ENCODE measurements at regions not wholly inside any gene's neighbourhood (a gene's known extent, or its start where the extent isn't known, plus 50 kb on each side); places are given as distances from the start of the nearest gene placed in this dataset.

GRCh38 chr1:82700476-82700875 lies 899.7 kb downstream of the ADGRL2 start:
- DNase-seq (ENCODE audit: low read depth in 6 of 9, low spot score in 9 of 9), result no peak
- Histone ChIP-seq H3K27me3 (ENCODE audit: control insufficient read depth in 2 of 2, insufficient read depth in 1 of 2, low read length in 1 of 2) (no peaks in the 10 kb centered on the region), H3K36me3 (ENCODE audit: control insufficient read depth in 2 of 2, insufficient read depth in 2 of 2, low read length in 1 of 2) (no peaks in the 10 kb centered on the region), H3K4me1 (ENCODE audit: control insufficient read depth in 2 of 2, insufficient read depth in 2 of 2, low read length in 2 of 2) (no peaks in the 10 kb centered on the region), H3K4me3 (ENCODE audit: low read length in 2 of 2) (no peak overlapping the region), H3K27ac (ENCODE audit: low read depth in 1 of 2, low read length in 1 of 2) (no peak overlapping the region), H3K9me3 (ENCODE audit: control insufficient read depth in 2 of 2, insufficient read depth in 1 of 2, low read length in 1 of 2) (no peaks in the 10 kb centered on the region)
- 94% methylated on average over 5 of the region's 5 CpGs for WGBS

- no peaks in the 10 kb centered on the region for H3K9me3 ChIP-seq (ENCODE audit: control insufficient read depth in 2 of 2, insufficient read depth in 1 of 2, low read length in 1 of 2)
- DNase-seq (ENCODE audit: low read depth in 6 of 9, low spot score in 9 of 9), result peak in 1 of 9 donors; percentile 13
- H3K4me1 ChIP-seq (ENCODE audit: control insufficient read depth in 2 of 2, insufficient read depth in 2 of 2, low read length in 2 of 2), result no peaks in the 10 kb centered on the region
- H3K27me3 ChIP-seq (ENCODE audit: control insufficient read depth in 2 of 2, insufficient read depth in 1 of 2, low read length in 1 of 2), result no peaks in the 10 kb centered on the region
- H3K36me3 ChIP-seq (ENCODE audit: control insufficient read depth in 2 of 2, insufficient read depth in 2 of 2, low read length in 1 of 2), result no peaks in the 10 kb centered on the region
- 62% methylated on average over 8 of the region's 8 CpGs for WGBS
- H3K27ac ChIP-seq (ENCODE audit: low read depth in 1 of 2, low read length in 1 of 2), result no peak overlapping the region
- no peak overlapping the region for H3K4me3 ChIP-seq (ENCODE audit: low read length in 2 of 2)
Measured at GRCh38 chr1:82697965-82698364, 897.2 kb downstream of the ADGRL2 start.

DNA sequence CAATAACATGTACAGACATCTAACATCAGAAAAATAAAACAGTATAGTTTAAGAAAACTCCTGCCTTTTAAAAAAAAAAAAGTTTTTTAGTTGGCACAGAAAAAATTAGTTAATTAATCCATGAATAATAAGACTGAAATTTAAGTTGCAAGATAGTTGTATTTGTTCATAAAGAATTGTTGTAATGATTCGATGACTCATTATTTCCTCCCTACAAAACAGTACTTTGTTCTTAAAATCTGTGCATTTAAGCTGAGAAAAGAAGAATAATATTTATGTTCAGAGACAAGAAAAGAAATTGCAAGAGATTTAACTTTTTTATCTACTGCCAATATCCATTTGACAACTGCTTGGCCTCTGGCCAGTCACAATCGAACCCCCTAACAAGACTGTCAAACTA lies 894.7 kb downstream of the ADGRL2 start:
- 74% methylated on average over 2 of the region's 2 CpGs for WGBS
- H3K4me1 ChIP-seq (ENCODE audit: control insufficient read depth in 2 of 2, insufficient read depth in 2 of 2, low read length in 2 of 2), result no peaks in the 10 kb centered on the region

GRCh38 chr1:82690411-82690810 lies 889.7 kb downstream of the ADGRL2 start:
- 96% methylated on average over 1 of the region's 1 CpG for WGBS
- H3K4me1 ChIP-seq (ENCODE audit: control insufficient read depth in 2 of 2, insufficient read depth in 2 of 2, low read length in 2 of 2), result no peaks in the 10 kb centered on the region
- H3K4me3 ChIP-seq (ENCODE audit: low read length in 2 of 2), result no peak overlapping the region
- no peaks in the 10 kb centered on the region for H3K27me3 ChIP-seq (ENCODE audit: control insufficient read depth in 2 of 2, insufficient read depth in 1 of 2, low read length in 1 of 2)
- H3K36me3 ChIP-seq (ENCODE audit: control insufficient read depth in 2 of 2, insufficient read depth in 2 of 2, low read length in 1 of 2), result no peaks in the 10 kb centered on the region
- peaks cover 0 to 11% of the 10 kb centered on the region in 2 donors for H3K9me3 ChIP-seq (ENCODE audit: control insufficient read depth in 2 of 2, insufficient read depth in 1 of 2, low read length in 1 of 2)
- DNase-seq (ENCODE audit: low read depth in 6 of 9, low spot score in 9 of 9), result no peak
- H3K27ac ChIP-seq (ENCODE audit: low read depth in 1 of 2, low read length in 1 of 2), result no peak overlapping the region

More for the DNA sequence above, 894.7 kb downstream of the ADGRL2 start:
- H3K27me3 ChIP-seq (ENCODE audit: control insufficient read depth in 2 of 2, insufficient read depth in 1 of 2, low read length in 1 of 2), result no peaks in the 10 kb centered on the region
- no peaks in the 10 kb centered on the region for H3K9me3 ChIP-seq (ENCODE audit: control insufficient read depth in 2 of 2, insufficient read depth in 1 of 2, low read length in 1 of 2)
- no peak overlapping the region for H3K4me3 ChIP-seq (ENCODE audit: low read length in 2 of 2)
- H3K36me3 ChIP-seq (ENCODE audit: control insufficient read depth in 2 of 2, insufficient read depth in 2 of 2, low read length in 1 of 2), result no peaks in the 10 kb centered on the region
- no peak overlapping the region for H3K27ac ChIP-seq (ENCODE audit: low read depth in 1 of 2, low read length in 1 of 2)
- DNase-seq (ENCODE audit: low read depth in 6 of 9, low spot score in 9 of 9), result no peak

DNA sequence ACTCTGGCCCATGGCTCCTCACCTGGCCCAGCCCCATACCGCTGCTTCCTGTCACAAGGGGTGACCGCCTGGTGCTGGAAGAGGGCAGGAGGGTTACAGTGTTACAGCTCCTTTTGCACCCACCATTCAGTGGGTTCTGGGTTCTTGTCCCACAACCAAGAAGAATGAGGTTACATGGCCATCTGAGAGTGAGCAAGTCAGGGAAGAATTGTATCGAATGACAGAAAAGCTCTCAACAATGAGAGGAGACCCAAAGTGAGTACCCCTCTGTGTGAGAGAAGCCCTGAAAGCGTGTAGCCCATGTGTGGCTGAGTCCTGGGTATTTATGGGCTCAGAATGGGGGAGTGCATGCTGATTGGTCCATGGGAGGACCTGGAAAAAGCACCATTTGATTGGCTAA lies 888.5 kb downstream of the ADGRL2 start:
- Histone ChIP-seq H3K4me1 (ENCODE audit: control insufficient read depth in 2 of 2, insufficient read depth in 2 of 2, low read length in 2 of 2) (no peaks in the 10 kb centered on the region), H3K4me3 (ENCODE audit: low read length in 2 of 2) (no peak overlapping the region), H3K9me3 (ENCODE audit: control insufficient read depth in 2 of 2, insufficient read depth in 1 of 2, low read length in 1 of 2) (peaks cover 0 to 11% of the 10 kb centered on the region in 2 donors), H3K27me3 (ENCODE audit: control insufficient read depth in 2 of 2, insufficient read depth in 1 of 2, low read length in 1 of 2) (no peaks in the 10 kb centered on the region), H3K36me3 (ENCODE audit: control insufficient read depth in 2 of 2, insufficient read depth in 2 of 2, low read length in 1 of 2) (no peaks in the 10 kb centered on the region), H3K27ac (ENCODE audit: low read depth in 1 of 2, low read length in 1 of 2) (no peak overlapping the region)
- 84% methylated on average over 4 of the region's 4 CpGs for whole genome bisulfite sequencing
- no peak for DNase-seq (ENCODE audit: low read depth in 6 of 9, low spot score in 9 of 9)

GRCh38 chr1:82686774-82687173 lies 886.0 kb downstream of the ADGRL2 start:
- H3K27me3 ChIP-seq (ENCODE audit: control insufficient read depth in 2 of 2, insufficient read depth in 1 of 2, low read length in 1 of 2), result no peaks in the 10 kb centered on the region
- no peak for DNase-seq (ENCODE audit: low read depth in 6 of 9, low spot score in 9 of 9)
- H3K9me3 ChIP-seq (ENCODE audit: control insufficient read depth in 2 of 2, insufficient read depth in 1 of 2, low read length in 1 of 2), result peaks cover 0 to 11% of the 10 kb centered on the region in 2 donors
- H3K4me1 ChIP-seq (ENCODE audit: control insufficient read depth in 2 of 2, insufficient read depth in 2 of 2, low read length in 2 of 2), result no peaks in the 10 kb centered on the region
- H3K27ac ChIP-seq (ENCODE audit: low read depth in 1 of 2, low read length in 1 of 2), result no peak overlapping the region
- no peak overlapping the region for H3K4me3 ChIP-seq (ENCODE audit: low read length in 2 of 2)
- no peaks in the 10 kb centered on the region for H3K36me3 ChIP-seq (ENCODE audit: control insufficient read depth in 2 of 2, insufficient read depth in 2 of 2, low read length in 1 of 2)

- no peak for DNase-seq (ENCODE audit: low read depth in 6 of 9, low spot score in 9 of 9)
- Histone ChIP-seq H3K36me3 (ENCODE audit: control insufficient read depth in 2 of 2, insufficient read depth in 2 of 2, low read length in 1 of 2) (no peaks in the 10 kb centered on the region), H3K4me3 (ENCODE audit: low read length in 2 of 2) (no peak overlapping the region), H3K4me1 (ENCODE audit: control insufficient read depth in 2 of 2, insufficient read depth in 2 of 2, low read length in 2 of 2) (no peaks in the 10 kb centered on the region), H3K27ac (ENCODE audit: low read depth in 1 of 2, low read length in 1 of 2) (no peak overlapping the region), H3K9me3 (ENCODE audit: control insufficient read depth in 2 of 2, insufficient read depth in 1 of 2, low read length in 1 of 2) (no peaks in the 10 kb centered on the region), H3K27me3 (ENCODE audit: control insufficient read depth in 2 of 2, insufficient read depth in 1 of 2, low read length in 1 of 2) (no peaks in the 10 kb centered on the region)
- 52% methylated on average over 1 of the region's 1 CpG for WGBS
Measured at GRCh38 chr1:82646888-82647287, 846.2 kb downstream of the ADGRL2 start.

DNA sequence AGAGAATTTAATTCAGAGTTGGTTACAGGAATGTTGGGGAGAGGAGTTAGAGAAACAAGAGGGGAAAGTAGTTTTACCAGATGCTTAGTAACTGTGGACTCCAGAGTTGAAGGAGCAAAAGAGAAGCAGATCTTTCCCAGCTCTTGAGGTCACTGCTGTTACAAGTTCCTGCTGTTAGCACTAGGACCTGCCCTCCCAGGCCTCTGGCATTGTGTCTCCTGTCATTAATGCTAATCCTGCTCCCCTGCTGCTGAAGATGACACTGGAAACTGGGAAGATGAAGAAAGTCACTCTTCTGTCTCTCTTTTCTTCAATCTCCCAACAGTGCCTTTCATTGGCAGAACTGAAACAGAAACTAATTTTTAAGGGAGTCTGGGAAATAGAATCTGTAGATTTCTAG lies 845.6 kb downstream of the ADGRL2 start:
- Histone ChIP-seq H3K27me3 (ENCODE audit: control insufficient read depth in 2 of 2, insufficient read depth in 1 of 2, low read length in 1 of 2) (no peaks in the 10 kb centered on the region), H3K4me3 (ENCODE audit: low read length in 2 of 2) (no peak overlapping the region), H3K4me1 (ENCODE audit: control insufficient read depth in 2 of 2, insufficient read depth in 2 of 2, low read length in 2 of 2) (no peaks in the 10 kb centered on the region), H3K36me3 (ENCODE audit: control insufficient read depth in 2 of 2, insufficient read depth in 2 of 2, low read length in 1 of 2) (no peaks in the 10 kb centered on the region), H3K9me3 (ENCODE audit: control insufficient read depth in 2 of 2, insufficient read depth in 1 of 2, low read length in 1 of 2) (no peaks in the 10 kb centered on the region), H3K27ac (ENCODE audit: low read depth in 1 of 2, low read length in 1 of 2) (no peak overlapping the region)
- DNase-seq (ENCODE audit: low read depth in 6 of 9, low spot score in 9 of 9), result no peak

DNA sequence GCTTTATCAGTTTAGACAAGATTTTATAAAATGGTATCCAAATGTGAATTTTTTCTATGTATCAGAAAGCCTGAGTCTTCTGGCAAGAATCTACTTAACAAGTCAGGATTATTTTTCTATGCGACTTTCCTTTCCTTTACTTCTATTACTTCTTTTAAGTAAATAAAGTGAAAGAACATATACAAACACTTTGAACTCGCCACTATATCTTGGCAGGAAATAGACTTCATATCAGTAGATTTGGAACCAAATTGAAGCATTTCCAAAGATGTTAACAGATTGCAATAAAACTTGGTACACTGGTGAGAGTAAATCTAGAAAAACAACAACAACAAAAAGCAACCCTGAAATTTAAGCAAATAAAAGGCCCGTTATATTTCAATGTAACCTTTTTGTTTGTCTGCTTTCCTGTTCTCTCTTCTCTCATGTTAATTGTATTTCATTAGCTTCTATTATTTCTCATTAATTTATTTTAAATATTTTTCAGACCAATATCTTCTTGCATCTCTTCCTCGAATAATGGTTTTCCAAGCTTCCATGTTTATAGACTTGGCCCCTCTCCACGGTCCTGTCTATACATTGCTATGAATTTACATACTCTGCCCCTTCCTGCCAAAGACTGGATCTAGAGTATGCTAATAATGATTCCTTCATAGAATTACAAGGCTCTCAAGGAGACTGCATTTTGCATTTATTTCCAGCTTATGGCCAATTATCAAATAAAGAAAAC lies 843.6 kb downstream of the ADGRL2 start:
- Histone ChIP-seq H3K36me3 (ENCODE audit: control insufficient read depth in 2 of 2, insufficient read depth in 2 of 2, low read length in 1 of 2) (no peaks in the 10 kb centered on the region), H3K27ac (ENCODE audit: low read depth in 1 of 2, low read length in 1 of 2) (no peak overlapping the region), H3K4me1 (ENCODE audit: control insufficient read depth in 2 of 2, insufficient read depth in 2 of 2, low read length in 2 of 2) (no peaks in the 10 kb centered on the region), H3K9me3 (ENCODE audit: control insufficient read depth in 2 of 2, insufficient read depth in 1 of 2, low read length in 1 of 2) (no peaks in the 10 kb centered on the region), H3K27me3 (ENCODE audit: control insufficient read depth in 2 of 2, insufficient read depth in 1 of 2, low read length in 1 of 2) (no peaks in the 10 kb centered on the region), H3K4me3 (ENCODE audit: low read length in 2 of 2) (no peak overlapping the region)
- WGBS, result 95% methylated on average over 5 of the region's 5 CpGs
- DNase-seq (ENCODE audit: low read depth in 6 of 9, low spot score in 9 of 9), result no peak
